Gastrocnemius medialis (tissue), 4 donors: ENCODE measurements at regions not wholly inside any gene's neighbourhood (a gene's known extent, or its start where the extent isn't known, plus 50 kb on each side); places are given as distances from the start of the nearest gene placed in this dataset.

ENCODE experiments used
- ATAC-seq, 2 donors: fragments of 150-250 bp; one replicate each; pipeline ENCODE4 v1.9.1; 2016
- DNase-seq, 2 donors: peaks; one replicate each; pipeline ENCODE4 v3.0.0-alpha.2; 2019
- H3K27ac ChIP-seq, 4 donors: fragments of 200-600 bp; sonication (generic); 1 replicate in 1 of 4; 2 replicates in 3 of 4; pipeline ENCODE4 v1.5.1; 2016 to 2018; ENCODE audit warnings: mild to moderate bottlenecking in 2 of 4, moderate library complexity in 1 of 4
- H3K27me3 ChIP-seq, 3 donors: fragments of 200-600 bp; sonication (generic) in 2 of 3; 1 replicate in 1 of 3; 2 replicates in 2 of 3; pipeline versions ENCODE4 v1.5.1 to v1.6.0; 2016 to 2019; ENCODE audit warnings: mild to moderate bottlenecking in 1 of 3, moderate library complexity in 1 of 3
- H3K36me3 ChIP-seq, 2 donors: fragments of 200-600 bp; sonication (generic) in 1 of 2; one replicate each; pipeline ENCODE4 v1.5.1; 2017 to 2018
- H3K4me1 ChIP-seq, 2 donors: fragments of 200-600 bp; sonication (generic) in 1 of 2; one replicate each; pipeline ENCODE4 v1.5.1; 2016 to 2017; ENCODE audit warnings: mild to moderate bottlenecking in 2 of 2
- H3K4me3 ChIP-seq, 4 donors: fragments of 200-600 bp; sonication (generic) in 3 of 4; 1 replicate in 1 of 4; 2 replicates in 3 of 4; pipeline ENCODE4 v1.5.1; 2016 to 2019; ENCODE audit warnings: mild to moderate bottlenecking in 2 of 4
- H3K9me3 ChIP-seq, 3 donors: fragments of 200-600 bp; sonication (generic) in 2 of 3; 1 replicate in 1 of 3; 2 replicates in 2 of 3; pipeline ENCODE4 v1.5.1; 2016 to 2019
- CTCF ChIP-seq, 5 experiments: fragments of 450-650 bp in 3 of 5; fragments of 200-600 bp in 2 of 5; sonication (generic) in 2 of 5; IDR thresholded peaks in 4 of 5; conservative IDR thresholded peaks in 1 of 5; 1 replicate in 4 of 5; 2 replicates in 1 of 5; pipeline ENCODE4 v1.5.1; 2016 to 2019; ENCODE audit warnings: antibody characterized with exemption in 5 of 5, mild to moderate bottlenecking in 3 of 5, moderate library complexity in 3 of 5
- POLR2A ChIP-seq, 2 donors: fragments of 450-650 bp; IDR thresholded peaks; one replicate each; pipeline ENCODE4 v1.6.1; 2017; ENCODE audit warnings: antibody characterized with exemption in 2 of 2, mild to moderate bottlenecking in 2 of 2, moderate library complexity in 2 of 2
- in situ Hi-C, 4 donors: fragments of 200-750 bp; cut with MboI; loops; one replicate each; pipeline versions ENCODE4 v1.15.0 to v1.8.0; 2017; ENCODE audit warnings: low sequenced_read_pairs in 4 of 4
- intact Hi-C: fragments of 100-400 bp; cut with DNase I; formaldehyde crosslinking; loops from one replicate; pipeline ENCODE4 v1.15.1; 2023; ENCODE audit warnings: low total_unique reads

- no peak for TF ChIP-seq POLR2A (IDR thresholded peaks at IDR 0.05)
- TF ChIP-seq CTCF (IDR thresholded peaks at IDR 0.05 in 4 of 5, conservative IDR thresholded peaks at IDR 0.05 in 1 of 5): no peak
- in situ Hi-C loops: loop anchor here in 2 of 4 donors (25.0 kb wide), 1 partner anchor 363 kb away; no protein-coding TSS in a partner anchor
- H3K9me3 ChIP-seq: no peaks in the 10 kb centered on the region
- DNase-seq (no peak), ATAC-seq (no peak)
- H3K4me3 ChIP-seq: no peak overlapping the region
- no peak overlapping the region for H3K27ac ChIP-seq
- no peaks in the 10 kb centered on the region for H3K27me3 ChIP-seq
- intact Hi-C loops: no loop called here
- H3K4me1 ChIP-seq: no peaks in the 10 kb centered on the region
- H3K36me3 ChIP-seq: no peaks in the 10 kb centered on the region
These were observed 90.6 kb downstream of the ATP6V1G3 start for GRCh38 chr1:198449727-198450433.

- no peaks in the 10 kb centered on the region for H3K9me3 ChIP-seq
- no peak for ATAC-seq
- in situ Hi-C loops: no loop called here
- no peak for TF ChIP-seq CTCF (IDR thresholded peaks at IDR 0.05 in 4 of 5, conservative IDR thresholded peaks at IDR 0.05 in 1 of 5)
- intact Hi-C loops: no loop called here
- H3K36me3 ChIP-seq: no peaks in the 10 kb centered on the region
- no peaks in the 10 kb centered on the region for H3K27me3 ChIP-seq
- H3K4me3 ChIP-seq: no peak overlapping the region
- no peak for DNase-seq
- no peaks in the 10 kb centered on the region for H3K4me1 ChIP-seq
- H3K27ac ChIP-seq: no peak overlapping the region
These were observed 91.2 kb downstream of the ATP6V1G3 start for GRCh38 chr1:198449261-198449660.

- intact Hi-C loops (no loop called here), in situ Hi-C loops (no loop called here)
These were observed 93.0 kb downstream of the ATP6V1G3 start for GRCh38 chr1:198447468-198447867.

GRCh38 chr1:198445872-198446271 lies 94.6 kb downstream of the ATP6V1G3 start:
- Histone ChIP-seq H3K4me1 (no peaks in the 10 kb centered on the region), H3K27ac (no peak overlapping the region), H3K4me3 (no peak overlapping the region), H3K9me3 (no peaks in the 10 kb centered on the region), H3K36me3 (no peaks in the 10 kb centered on the region), H3K27me3 (no peaks in the 10 kb centered on the region)
- intact Hi-C loops: no loop called here
- DNase-seq: no peak
- in situ Hi-C loops: no loop called here
- TF ChIP-seq POLR2A (IDR thresholded peaks at IDR 0.05): no peak
- ATAC-seq: no peak

More at GRCh38 chr1:198447468-198447867, 93.0 kb downstream of the ATP6V1G3 start:
- no peak overlapping the region for H3K4me3 ChIP-seq
- no peak overlapping the region for H3K27ac ChIP-seq
- H3K9me3 ChIP-seq: no peaks in the 10 kb centered on the region
- TF ChIP-seq POLR2A (IDR thresholded peaks at IDR 0.05): no peak
- no peak for TF ChIP-seq CTCF (IDR thresholded peaks at IDR 0.05 in 4 of 5, conservative IDR thresholded peaks at IDR 0.05 in 1 of 5)
- H3K36me3 ChIP-seq: no peaks in the 10 kb centered on the region
- no peak for DNase-seq
- H3K4me1 ChIP-seq: no peaks in the 10 kb centered on the region
- ATAC-seq: no peak
- H3K27me3 ChIP-seq: no peaks in the 10 kb centered on the region

GRCh38 chr1:198444792-198445191 lies 95.7 kb downstream of the ATP6V1G3 start:
- no peak for DNase-seq
- intact Hi-C loops: no loop called here
- no peak for TF ChIP-seq POLR2A (IDR thresholded peaks at IDR 0.05)
- TF ChIP-seq CTCF (IDR thresholded peaks at IDR 0.05 in 4 of 5, conservative IDR thresholded peaks at IDR 0.05 in 1 of 5): no peak
- in situ Hi-C loops: no loop called here
- Histone ChIP-seq H3K4me3 (no peak overlapping the region), H3K9me3 (no peaks in the 10 kb centered on the region), H3K27ac (no peak overlapping the region), H3K36me3 (no peaks in the 10 kb centered on the region), H3K4me1 (no peaks in the 10 kb centered on the region), H3K27me3 (no peaks in the 10 kb centered on the region)
- ATAC-seq: no peak
